Heart left ventricle (tissue), 16 donors: ENCODE measurements at regions not wholly inside any gene's neighbourhood (a gene's known extent, or its start where the extent isn't known, plus 50 kb on each side); places are given as distances from the start of the nearest gene placed in this dataset.

Experiments used
- ATAC-seq, 4 donors: fragments of 200-7000 bp; cut with Tn5 transposase; one replicate each; pipeline ENCODE4 v1.9.1; 2020 to 2022; ENCODE audit warnings: moderate library complexity in 4 of 4, mild to moderate bottlenecking in 3 of 4, moderate number of reproducible peaks in 1 of 4
- DNase-seq, 5 donors: peaks; one replicate each; pipeline ENCODE4 v3.0.0-alpha.2; 2020
- H3K27ac ChIP-seq, 12 donors: fragments of 200-600 bp; sonication (generic) in 4 of 12; one replicate each; pipeline versions ENCODE4 v1.5.0 to v1.8.0; 2016 to 2022; ENCODE audit warnings: mild to moderate bottlenecking in 2 of 12
- H3K27me3 ChIP-seq, 9 donors: fragments of 200-600 bp; sonication (generic) in 2 of 9; one replicate each; pipeline versions ENCODE4 v1.5.1 to v1.8.0; 2016 to 2022; ENCODE audit warnings: mild to moderate bottlenecking in 3 of 9
- H3K36me3 ChIP-seq, 9 donors: fragments of 200-600 bp; sonication (generic) in 2 of 9; one replicate each; pipeline versions ENCODE4 v1.5.0 to v1.8.0; 2018 to 2022; ENCODE audit warnings: mild to moderate bottlenecking in 2 of 9
- H3K4me1 ChIP-seq, 12 donors: fragments of 200-600 bp; sonication (generic) in 4 of 12; one replicate each; pipeline versions ENCODE4 v1.5.0 to v1.8.0; 2016 to 2022; ENCODE audit warnings: mild to moderate bottlenecking in 3 of 12
- H3K4me3 ChIP-seq, 12 donors: fragments of 200-600 bp; sonication (generic) in 4 of 12; one replicate each; pipeline versions ENCODE4 v1.5.0 to v1.8.0; 2017 to 2022; ENCODE audit warnings: mild to moderate bottlenecking in 9 of 12, moderate library complexity in 4 of 12
- H3K9me3 ChIP-seq, 12 donors: fragments of 200-600 bp; sonication (generic) in 4 of 12; one replicate each; pipeline versions ENCODE4 v1.5.0 to v1.8.0; 2016 to 2022; ENCODE audit warnings: mild to moderate bottlenecking in 1 of 12
- POLR2A ChIP-seq, 2 donors: fragments of 450-650 bp; IDR thresholded peaks; one replicate each; pipeline ENCODE4 v1.6.1; 2017; ENCODE audit warnings: antibody characterized with exemption in 2 of 2, mild to moderate bottlenecking in 2 of 2, moderate library complexity in 2 of 2
- WGBS, 4 donors: extraction: QIAGEN DNeasy Blood & Tissue Kit in 2 of 4; methylation state at CpG; one replicate each; pipeline versions ENCODE4 v1.1.5 to v1.1.7; 2013 to 2018; 5-methylcytosine and 5-hydroxymethylcytosine counted together
- intact Hi-C, 10 donors: fragments of 100-400 bp; cut with DNase I; formaldehyde crosslinking; loops; one replicate each; pipeline versions ENCODE4 v1.11.1 to v1.14.2; 2022
- TF ChIP-seq, protein P1 (sequence below), 12 donors: fragments of 200-600 bp; sonication (generic) in 4 of 12; IDR thresholded peaks; one replicate each; pipeline versions ENCODE4 v1.5.0 to v1.8.0; 2018 to 2022; ENCODE audit warnings: antibody characterized with exemption in 12 of 12, mild to moderate bottlenecking in 5 of 12
- donor health status: ischemic (EF 13 %, LVEDD 7.1; RV severe dilation, severe dysfunction).
- donor health status: healthy with polysubstance abuse.
- donor health status: DM: no; HTN: yes; CAD: no.
- donor health status: DM: no; HTN: no; CAD: no.
- donor health status: ischemic (EF 25% LVEDD 6.9; RV normal size, moderate dysfunction).
- donor health status: ischemic (EF 25% LVEDD 5.7; RV mildly dilated, moderate dysfunction).
- donor health status: healthy.
- donor health status: DM: yes; HTN: yes; CAD: no.
- donor health status: ischemic (EF 35%, LVEDD 5.7; RV mildly dilated, moderate dysfunction).
- donor health status: nonischemic (EF 11% LVEDD 7.7; RV severe dilation, severe dysfunction).
- donor health status: DM: yes; HTN: yes; CAD: no.
- donor health status: PGD.
- donor health status: ischemic (EF 29% LVEDD 5.4; RV normal size, mild dysfunction).
- donor health status: nonischemic (EF 23%, LVEDD 6.1; RV moderate dilation, normal function).

- no peak overlapping the region for H3K27ac ChIP-seq
- intact Hi-C loops: no loop called here
Measured at GRCh38 chr3:116802651-116803050, 93.1 kb downstream of the TUSC7 start.

DNA sequence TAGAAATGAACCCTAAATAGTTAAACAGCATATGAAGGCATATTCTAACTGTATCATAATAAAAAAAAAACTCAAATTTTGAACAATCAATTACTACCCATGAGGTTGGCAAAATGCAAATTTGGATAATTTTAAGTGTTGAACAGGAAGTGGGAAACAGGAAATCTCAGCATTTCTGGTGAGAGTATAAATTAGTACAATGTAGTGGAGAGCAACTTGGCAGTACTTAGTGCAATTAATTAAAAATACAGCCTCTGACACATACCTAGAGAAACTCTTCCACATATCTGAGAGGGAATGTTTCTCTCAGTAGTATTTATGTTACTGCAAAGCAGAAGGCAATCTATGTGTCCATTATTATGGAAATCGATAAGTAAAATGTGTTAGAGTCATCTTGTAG, 96.8 kb downstream of the TUSC7 start:
- Histone ChIP-seq H3K36me3 (no peaks in the 10 kb centered on the region), H3K9me3 (peaks cover 0 to 22% (median 0%) of the 10 kb centered on the region in 12 donors), H3K4me3 (no peak overlapping the region), H3K27ac (no peak overlapping the region), H3K4me1 (peaks cover 0 to 3% (median 0%) of the 10 kb centered on the region in 12 donors), H3K27me3 (no peaks in the 10 kb centered on the region)
- TF ChIP-seq, protein P1, sequence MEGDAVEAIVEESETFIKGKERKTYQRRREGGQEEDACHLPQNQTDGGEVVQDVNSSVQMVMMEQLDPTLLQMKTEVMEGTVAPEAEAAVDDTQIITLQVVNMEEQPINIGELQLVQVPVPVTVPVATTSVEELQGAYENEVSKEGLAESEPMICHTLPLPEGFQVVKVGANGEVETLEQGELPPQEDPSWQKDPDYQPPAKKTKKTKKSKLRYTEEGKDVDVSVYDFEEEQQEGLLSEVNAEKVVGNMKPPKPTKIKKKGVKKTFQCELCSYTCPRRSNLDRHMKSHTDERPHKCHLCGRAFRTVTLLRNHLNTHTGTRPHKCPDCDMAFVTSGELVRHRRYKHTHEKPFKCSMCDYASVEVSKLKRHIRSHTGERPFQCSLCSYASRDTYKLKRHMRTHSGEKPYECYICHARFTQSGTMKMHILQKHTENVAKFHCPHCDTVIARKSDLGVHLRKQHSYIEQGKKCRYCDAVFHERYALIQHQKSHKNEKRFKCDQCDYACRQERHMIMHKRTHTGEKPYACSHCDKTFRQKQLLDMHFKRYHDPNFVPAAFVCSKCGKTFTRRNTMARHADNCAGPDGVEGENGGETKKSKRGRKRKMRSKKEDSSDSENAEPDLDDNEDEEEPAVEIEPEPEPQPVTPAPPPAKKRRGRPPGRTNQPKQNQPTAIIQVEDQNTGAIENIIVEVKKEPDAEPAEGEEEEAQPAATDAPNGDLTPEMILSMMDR (IDR thresholded peaks at IDR 0.05): no peak
- TF ChIP-seq POLR2A (IDR thresholded peaks at IDR 0.05): no peak
- 93 to 98% (median 95%) methylated on average over 1 of the region's 1 CpG for WGBS, 4 donors
- DNase-seq (no peak), ATAC-seq (no peak)
- intact Hi-C loops: no loop called here

More at GRCh38 chr3:116802651-116803050, 93.1 kb downstream of the TUSC7 start:
- no peaks in the 10 kb centered on the region for H3K4me1 ChIP-seq
- no peak for ATAC-seq
- H3K9me3 ChIP-seq: peaks cover 0 to 22% (median 0%) of the 10 kb centered on the region in 12 donors
- no peak for TF ChIP-seq POLR2A (IDR thresholded peaks at IDR 0.05)
- TF ChIP-seq, protein P1 (IDR thresholded peaks at IDR 0.05): no peak
- no peak for DNase-seq
- H3K27me3 ChIP-seq: no peaks in the 10 kb centered on the region
- no peaks in the 10 kb centered on the region for H3K36me3 ChIP-seq
- H3K4me3 ChIP-seq: no peak overlapping the region

- WGBS, 4 donors: 74 to 92% (median 85%) methylated on average over 1 of the region's 1 CpG
- no peaks in the 10 kb centered on the region for H3K36me3 ChIP-seq
- H3K27ac ChIP-seq: peak overlapping the region in 1 of 12 donors; percentile 38
- H3K4me3 ChIP-seq: no peak overlapping the region
- H3K4me1 ChIP-seq: peaks cover 0 to 3% (median 0%) of the 10 kb centered on the region in 12 donors
- no peaks in the 10 kb centered on the region for H3K27me3 ChIP-seq
- intact Hi-C loops: no loop called here
- no peak for ATAC-seq
- TF ChIP-seq, protein P1 (IDR thresholded peaks at IDR 0.05): no peak
- TF ChIP-seq POLR2A (IDR thresholded peaks at IDR 0.05): no peak
- DNase-seq: no peak
- H3K9me3 ChIP-seq: peaks cover 0 to 11% (median 0%) of the 10 kb centered on the region in 12 donors
Measured at GRCh38 chr3:116808725-116809124, 99.1 kb downstream of the TUSC7 start.

DNA sequence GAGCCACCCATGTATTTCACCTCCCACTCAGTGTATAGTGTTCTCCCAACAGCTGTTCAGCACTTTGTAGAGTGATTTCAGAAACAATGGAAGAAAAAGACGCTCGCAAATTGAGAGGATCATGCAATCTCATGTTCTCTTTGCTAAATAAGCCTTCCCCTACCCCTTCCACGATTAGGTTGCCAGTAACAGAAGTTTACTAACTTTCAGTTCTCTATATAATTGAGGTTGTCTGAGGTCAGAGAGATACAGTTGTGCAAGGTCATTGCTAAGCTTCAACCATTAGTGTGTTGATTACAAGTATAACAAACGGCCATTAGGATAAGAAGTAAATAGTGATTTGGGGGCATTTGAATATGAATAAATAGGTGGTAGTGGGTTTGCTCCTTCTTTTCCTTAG, 99.6 kb downstream of the TUSC7 start:
- peak overlapping the region in 1 of 12 donors; percentile 38 for H3K27ac ChIP-seq

More for the DNA sequence above, 99.6 kb downstream of the TUSC7 start:
- TF ChIP-seq POLR2A (IDR thresholded peaks at IDR 0.05): no peak
- TF ChIP-seq, protein P1 (IDR thresholded peaks at IDR 0.05): no peak
- 75 to 86% (median 77%) methylated on average over 4 of the region's 4 CpGs for WGBS, 4 donors
- Histone ChIP-seq H3K4me1 (peaks cover 0 to 3% (median 0%) of the 10 kb centered on the region in 12 donors), H3K4me3 (no peak overlapping the region), H3K36me3 (no peaks in the 10 kb centered on the region), H3K9me3 (peaks cover 0 to 11% (median 0%) of the 10 kb centered on the region in 12 donors), H3K27me3 (no peaks in the 10 kb centered on the region)
- DNase-seq (no peak), ATAC-seq (peak in 1 of 4 donors; percentile 42)
- intact Hi-C loops: no loop called here
